HuH-7 (cell line): ENCODE measurements at regions not wholly inside any gene's neighbourhood (a gene's known extent, or its start where the extent isn't known, plus 50 kb on each side); places are given as distances from the start of the nearest gene placed in this dataset.

Source experiments
- DNase-seq: peaks from one replicate; pipeline ENCODE4 v3.0.0; 2011; ENCODE audit warnings: low spot score

DNA sequence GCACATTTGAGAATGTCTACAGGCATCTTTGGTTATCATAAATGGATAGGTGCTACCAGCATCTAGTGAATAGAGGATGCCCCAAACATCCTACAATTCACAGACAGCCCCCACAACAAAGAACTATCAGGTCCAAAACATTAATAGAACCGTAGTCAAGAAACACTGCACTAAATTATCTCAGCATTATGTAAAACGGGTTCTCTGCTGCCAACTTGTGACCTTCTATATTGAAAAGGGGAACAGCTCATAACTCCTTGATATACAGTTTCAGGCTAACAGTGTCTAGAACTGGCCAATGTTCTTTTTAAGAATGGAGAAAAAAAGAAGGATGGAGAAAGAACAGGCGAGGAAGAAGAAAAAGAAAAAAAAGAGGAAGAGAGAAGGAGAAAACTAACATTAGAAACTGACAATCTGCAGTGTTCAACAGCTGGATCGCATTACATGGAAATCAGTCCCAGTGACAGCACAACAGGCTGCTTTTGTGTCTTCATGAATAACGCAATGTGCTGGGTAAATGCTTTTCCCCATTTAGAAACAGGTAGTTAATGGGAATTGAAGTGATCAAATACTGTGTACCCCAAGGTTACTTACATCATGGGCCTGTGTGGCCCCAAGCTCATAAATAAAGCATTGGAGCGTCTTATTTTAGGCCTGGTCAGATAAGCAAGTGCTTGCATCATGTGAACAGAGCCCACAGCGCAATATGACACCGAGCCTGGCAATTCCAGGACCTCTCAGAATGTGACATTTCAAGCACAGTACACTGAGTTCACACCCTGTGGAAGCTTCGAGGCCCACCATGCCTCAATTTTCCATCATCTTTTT is 339.5 kb downstream of the DHX15 start:
- DNase-seq: no peak

DNA sequence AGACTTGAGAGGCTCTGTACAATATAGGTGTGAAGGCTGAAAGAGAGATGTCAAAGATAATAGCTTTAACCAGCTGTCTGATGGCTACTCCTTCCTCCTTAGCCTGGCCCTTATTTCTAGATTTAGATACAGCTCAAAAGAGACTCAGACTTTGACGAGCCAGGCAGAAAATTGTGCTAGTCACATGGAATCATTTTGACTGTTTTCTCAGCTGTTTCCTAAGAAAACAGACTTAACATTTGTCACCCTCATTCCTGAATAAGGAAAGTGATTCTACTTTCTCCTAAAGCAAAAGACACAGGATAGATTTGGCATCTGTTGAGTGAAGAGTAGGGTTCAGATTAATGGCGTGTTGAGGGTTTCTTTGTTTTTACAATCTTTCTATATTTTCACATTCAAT is 340.7 kb downstream of the DHX15 start:
- no peak for DNase-seq

DNA sequence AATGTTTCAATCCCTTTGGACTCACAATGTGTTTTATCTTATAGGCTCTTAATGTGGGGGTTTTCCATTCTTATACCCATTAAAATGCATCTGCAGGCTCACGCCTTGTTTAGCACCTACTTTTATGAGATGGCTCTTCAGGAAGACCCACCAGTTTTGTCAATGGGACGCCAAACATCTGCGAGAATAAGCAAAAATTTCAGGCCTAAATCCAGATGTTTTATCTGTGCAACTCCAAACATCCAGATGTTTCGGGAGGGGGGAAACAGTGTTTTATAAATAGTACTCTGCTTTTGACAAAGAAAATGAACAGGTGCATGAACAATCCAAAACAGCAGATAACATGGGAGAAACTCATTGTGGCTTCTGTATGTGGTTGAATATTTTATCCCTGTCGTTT is 342.8 kb downstream of the DHX15 start:
- DNase-seq: no peak

DNA sequence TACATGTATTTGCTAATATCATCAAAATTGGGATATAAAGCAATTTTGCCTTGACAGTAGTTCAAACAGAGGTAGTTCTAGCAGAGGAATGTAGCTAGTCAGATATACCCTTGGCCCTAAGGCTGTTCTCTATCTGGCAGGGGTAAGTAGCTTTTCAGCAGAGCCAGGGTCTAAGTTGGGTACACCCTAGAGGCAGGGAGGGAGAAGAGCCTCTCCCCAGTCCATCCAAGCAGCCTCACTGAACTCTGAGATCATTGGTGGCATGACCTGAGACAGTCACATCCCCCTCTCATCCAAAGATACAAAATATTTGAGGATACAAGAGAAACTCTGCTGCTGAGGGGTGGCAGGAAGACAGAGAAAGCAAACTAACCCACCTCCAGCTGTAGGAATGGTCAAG is 343.7 kb downstream of the DHX15 start:
- no peak for DNase-seq

DNA sequence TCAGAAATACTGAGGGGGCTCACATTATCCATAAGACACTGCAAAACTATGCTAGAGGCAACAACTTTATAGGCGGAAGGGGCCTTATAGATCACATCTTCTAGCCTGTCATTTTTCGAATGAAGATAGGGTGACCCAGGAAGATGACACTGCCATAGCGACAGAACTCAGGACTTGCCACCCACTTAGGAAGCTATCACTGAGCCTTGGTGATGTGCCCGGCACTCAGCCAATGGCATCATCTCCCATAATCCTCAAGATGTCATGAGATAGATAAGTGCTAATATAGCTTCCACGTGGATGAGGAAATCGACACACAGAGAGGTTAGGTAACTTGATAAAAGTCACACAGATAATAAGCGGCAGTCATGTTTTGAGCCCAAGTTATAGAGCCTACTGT is 346.6 kb downstream of the DHX15 start:
- no peak for DNase-seq

DNA sequence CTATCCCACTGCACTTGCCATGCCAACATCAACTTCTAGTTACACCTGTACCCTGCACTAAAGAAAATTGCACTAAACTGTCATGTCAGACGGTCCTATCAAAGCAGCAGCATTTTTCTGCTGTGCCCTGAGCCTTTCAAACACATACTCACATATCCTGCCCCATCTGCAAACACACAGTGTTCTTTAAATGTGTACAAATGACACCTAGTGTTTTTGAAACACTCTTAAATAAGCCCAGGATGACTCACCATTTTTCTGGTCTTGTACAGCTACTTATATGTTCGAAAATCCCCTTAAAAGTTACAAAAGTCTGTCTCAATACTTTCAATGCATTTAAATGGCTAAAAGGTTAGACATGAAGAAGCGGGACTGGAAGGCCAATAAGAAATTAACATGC is 346.7 kb upstream of the PPARGC1A start:
- DNase-seq: no peak

DNA sequence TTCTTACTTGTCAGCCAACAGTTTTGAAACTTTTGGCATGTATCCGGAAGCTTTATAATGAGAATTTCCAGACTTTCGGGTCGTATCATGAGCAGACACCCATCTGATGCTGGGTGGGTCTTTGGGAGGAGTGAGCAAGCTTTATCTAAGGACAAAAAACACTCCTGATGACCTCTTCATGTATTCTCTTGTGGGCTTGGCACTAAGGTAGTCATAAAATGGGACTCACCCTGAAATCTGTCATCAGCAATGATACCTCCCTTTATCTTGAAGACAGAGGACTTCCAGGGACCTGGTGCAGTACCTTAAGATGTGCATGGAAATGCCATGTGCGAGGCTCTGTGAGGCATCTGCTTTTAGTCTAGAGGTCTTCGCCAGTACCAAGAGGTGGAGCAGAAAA is 346.3 kb upstream of the PPARGC1A start:
- DNase-seq: no peak

DNA sequence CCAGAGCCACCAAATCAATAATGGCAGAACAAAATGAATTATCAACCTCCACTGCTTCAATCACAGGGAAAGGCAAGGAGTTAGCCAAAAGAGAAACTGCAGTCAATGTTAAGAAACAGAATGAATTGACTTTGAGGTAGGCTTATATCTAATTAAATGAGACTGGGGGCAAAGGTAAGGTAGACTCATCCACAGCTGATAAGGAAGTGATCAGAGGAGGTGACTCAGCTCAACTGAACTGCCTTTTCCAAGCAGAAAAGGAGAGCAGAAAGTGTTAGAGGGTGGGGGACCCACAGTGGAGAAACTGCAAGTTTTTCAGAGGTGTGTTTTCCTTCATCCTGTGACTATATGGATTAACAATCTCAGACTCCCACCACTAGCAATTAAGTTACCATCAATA is 345.8 kb upstream of the PPARGC1A start:
- no peak for DNase-seq

DNA sequence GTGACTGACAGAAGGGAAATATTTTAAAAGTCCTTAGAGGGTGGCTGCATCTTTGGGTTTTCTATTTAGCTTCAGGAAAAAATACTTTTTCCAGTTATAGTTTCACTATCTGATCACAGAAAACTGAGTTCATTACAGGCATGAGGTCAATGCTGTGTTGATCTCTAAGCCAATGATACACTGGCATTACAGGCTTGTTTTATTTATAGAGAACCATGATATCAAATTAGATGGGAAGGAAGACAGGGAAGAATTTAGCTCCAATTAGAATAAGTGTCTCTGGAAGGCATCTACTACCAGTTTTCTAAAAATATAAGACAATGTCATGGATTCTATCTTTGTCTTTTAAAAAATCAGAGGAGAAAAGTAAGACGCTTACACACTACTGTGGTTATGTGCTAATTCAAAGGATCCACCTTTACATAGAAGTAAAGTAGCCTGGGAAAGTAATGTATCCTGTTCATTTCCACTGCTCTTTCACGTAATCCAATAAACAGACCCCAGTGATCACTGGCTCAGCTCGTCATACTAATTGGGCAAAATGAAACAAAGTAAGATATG is 344.5 kb upstream of the PPARGC1A start:
- no peak for DNase-seq

DNA sequence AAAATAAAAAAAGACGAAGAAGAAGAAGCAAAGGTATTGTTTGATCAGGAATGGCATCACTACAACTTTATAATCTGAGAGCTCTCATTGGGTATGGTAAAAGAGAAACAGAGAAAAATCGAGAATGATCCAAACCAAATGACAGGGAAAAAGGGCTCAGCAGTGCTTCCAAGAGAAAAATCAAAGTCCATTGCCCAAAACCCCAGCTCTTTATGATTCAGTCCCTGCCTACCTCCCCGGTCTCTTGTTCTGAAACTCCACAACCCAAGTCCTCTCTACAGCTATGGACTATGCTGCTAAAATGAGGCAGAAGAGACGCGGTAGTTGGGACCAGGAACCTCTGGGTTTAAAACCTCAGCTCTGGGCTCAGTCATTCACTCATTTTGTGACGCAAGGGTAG is 341.1 kb upstream of the PPARGC1A start:
- no peak for DNase-seq

DNA sequence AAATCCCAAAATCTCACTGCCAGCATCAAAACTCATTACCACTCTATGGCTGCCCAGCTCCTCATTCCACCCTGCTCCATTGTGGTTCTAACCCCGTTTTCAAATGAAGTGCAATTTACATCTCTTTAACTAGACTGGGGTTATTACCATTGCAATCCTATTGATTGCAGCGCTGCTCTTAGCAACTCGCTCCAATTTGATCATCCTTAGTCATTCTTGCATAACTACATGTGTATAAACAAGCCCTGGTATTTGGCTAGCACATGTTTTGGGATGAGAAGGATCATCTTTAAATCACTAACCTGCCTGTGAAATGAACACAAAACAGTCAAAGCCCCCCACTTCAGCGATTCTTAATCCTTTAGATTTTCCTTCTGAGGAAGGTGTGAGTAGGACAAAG is 340.1 kb upstream of the PPARGC1A start:
- DNase-seq: no peak

DNA sequence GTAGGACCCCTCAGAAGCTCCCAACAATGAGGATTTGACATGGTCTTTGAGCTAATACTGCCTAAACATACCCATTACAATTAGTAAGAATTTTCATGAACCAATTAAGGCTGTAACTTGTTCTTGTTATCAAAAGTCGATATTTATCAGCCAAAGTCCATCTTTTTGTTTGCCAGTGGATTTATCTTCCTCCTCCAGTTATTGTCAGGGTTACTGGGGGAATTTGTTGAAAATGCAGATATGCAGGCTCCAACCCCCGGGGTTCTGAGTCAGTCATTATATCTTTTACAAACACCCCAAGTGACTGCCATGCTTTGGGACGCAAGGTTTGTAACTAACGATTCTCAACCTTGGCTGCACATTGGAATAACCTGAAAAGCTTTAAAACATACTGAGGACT is 338.8 kb upstream of the PPARGC1A start:
- no peak for DNase-seq

DNA sequence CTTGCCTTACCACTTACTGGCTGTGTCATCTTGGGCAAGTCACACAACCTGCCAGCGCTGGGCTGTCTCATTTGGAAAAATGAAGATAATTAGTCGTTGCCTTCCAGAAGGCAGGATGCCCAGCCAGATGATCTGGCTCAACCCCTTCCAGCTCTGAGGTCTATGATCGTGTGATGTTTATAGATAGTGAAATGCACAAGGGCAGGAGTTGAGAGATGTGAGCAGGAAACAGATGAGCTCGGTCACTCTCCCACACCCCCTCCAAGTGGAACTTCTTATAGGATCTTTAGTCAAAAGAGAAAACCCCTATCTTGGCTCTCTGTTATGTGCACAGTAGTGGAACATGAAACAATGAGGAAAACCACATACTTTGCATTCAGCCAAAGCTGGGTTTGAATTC is 336.8 kb upstream of the PPARGC1A start:
- DNase-seq: no peak

DNA sequence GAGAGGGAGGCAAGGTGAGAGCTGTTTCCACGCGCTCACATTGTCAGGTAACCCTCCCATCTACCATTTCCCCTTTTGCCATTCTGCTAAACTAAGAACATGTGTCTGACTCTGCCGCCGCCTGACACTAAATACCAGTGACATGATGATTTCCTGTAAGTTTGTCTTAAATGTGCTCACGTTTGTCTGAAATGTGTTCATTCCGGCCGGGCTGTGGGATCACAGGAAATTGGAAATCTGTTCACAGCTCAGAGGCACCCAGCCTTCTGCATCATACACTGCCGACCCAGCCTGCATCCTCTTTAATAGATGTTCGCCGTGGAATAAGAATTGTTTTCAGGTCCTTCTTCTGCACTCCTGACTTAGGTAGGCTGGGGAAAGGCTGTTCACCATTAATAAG is 336.2 kb upstream of the PPARGC1A start:
- no peak for DNase-seq

DNA sequence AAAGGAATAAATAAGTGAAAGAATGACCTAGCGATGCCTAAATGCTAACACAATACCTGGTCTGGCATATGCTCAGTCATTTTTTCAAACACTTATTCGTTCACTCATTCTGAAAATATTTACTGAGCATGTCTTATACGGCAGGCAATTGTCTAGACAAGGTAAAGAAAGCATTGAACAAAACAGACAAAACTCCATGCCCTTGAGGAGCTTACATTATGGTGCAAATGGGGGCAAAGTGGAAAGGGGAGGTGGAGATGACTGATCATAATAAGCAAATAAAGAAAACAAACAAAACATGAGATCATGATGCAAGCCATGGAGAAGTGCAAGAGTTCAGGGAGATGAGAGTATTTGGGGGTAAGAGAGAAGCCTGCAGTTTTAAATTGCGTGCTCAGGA is 334.6 kb upstream of the PPARGC1A start:
- no peak for DNase-seq

DNA sequence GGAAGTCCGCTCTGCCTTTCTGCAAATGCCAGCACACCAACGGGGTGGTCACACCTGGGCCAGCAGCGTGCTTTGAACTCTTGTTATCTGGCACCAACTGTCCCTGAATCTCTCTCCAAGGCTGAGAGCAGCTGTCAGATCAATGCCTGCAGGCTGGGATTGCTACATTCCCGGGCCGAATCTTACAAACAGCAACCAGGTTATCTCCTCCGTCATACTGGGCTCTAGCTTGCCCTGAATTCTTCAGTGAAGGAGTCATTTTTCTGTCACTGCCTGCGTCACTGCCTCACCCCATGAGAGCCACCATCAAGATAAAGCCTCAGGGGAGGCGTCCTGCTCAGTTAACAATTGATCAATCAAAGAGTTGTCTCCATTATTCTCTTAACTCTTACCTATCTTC is 329.4 kb upstream of the PPARGC1A start:
- DNase-seq: no peak

DNA sequence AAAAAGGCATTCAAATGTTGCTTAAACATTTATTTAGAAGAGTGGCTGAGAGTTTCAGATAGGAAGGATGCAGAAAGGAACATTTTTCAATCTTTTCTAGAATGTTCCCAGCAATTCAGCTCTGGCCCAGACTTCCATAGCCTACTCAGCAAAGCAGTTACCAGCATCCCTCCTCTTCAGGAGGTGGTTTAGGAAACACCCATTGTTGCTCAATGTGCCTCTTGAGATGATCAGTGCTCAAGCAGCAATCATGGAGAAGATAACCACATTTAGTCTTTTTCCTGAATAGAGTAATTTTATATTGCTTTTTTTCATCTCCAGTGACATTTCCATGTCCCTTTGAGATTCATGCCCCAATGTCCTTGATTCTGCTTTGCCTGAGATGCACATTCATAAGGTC is 328.7 kb upstream of the PPARGC1A start:
- no peak for DNase-seq

DNA sequence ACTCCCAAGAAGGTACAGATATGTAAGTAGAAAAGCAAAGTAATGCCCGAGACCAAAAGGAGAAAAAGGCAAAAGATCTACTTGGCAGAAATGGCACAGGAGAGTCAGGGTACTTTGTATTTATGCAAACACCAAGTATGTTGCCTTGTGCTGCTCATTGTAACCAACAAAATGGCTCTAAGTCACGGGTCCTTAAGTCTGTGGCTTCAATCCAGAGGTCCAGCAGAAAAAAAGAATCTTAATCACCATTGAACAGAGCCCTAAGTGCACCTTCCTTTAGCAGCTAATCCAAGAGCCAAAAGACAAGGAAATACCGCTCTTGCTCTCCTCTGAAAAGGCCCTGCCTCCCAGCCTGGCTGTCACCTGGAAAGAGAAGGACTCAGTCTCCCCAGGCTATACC is 324.9 kb upstream of the PPARGC1A start:
- DNase-seq: no peak

DNA sequence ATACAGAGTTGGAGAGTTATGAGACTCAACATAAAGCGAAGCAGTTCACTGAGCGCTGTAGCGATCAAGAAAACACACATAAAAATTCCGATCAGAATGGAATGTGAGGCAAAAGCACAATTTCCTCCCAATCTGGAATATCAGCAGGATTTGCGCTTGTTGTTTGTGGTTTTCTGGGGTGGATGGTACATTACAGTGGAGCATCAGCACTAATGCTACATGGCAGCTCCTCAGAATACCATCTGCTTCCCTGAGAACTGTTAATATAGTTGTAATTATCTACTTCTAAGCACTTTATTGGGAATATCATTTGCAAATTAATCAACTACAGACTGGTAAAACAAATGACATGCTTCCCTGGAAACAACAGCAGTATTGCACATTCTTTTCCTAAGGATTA is 324.1 kb upstream of the PPARGC1A start:
- no peak for DNase-seq

DNA sequence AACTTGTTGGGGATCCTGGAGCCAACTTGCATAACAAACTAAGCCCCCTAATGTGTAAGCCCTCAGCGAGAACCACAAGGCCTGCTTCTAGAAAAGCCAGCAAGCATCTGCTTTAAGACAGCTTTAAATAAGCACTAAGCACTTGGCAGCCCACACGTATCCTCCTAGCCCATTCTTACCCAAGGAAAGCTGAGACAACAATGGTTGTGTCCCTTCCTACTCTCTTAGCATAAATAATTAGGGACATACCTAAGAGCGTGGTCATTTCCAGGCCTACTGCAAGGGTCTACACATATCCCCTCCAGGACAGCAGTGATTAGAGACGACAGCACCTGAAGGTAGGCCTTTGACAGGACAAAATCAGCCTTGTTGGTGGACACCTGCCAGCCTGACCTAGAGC is 322.8 kb upstream of the PPARGC1A start:
- DNase-seq: no peak

DNA sequence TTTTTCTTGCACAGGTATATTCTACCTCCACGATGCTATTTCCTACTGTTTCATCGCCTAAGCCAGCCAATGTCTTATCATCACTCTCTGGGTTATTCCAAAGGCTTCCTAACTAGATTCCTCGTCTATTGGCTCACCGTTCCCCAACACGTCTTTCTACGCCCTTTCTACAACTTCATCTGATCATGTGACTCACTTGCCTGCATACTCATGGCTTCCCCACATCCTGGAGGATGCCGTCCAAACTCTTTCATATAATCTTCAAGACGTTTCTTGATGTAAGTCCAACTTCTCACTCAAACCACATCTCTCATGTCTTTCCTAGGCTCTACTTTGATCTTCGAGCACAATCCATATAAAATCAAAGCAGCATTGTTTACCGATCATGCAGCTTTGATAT is 322.0 kb upstream of the PPARGC1A start:
- DNase-seq: no peak

DNA sequence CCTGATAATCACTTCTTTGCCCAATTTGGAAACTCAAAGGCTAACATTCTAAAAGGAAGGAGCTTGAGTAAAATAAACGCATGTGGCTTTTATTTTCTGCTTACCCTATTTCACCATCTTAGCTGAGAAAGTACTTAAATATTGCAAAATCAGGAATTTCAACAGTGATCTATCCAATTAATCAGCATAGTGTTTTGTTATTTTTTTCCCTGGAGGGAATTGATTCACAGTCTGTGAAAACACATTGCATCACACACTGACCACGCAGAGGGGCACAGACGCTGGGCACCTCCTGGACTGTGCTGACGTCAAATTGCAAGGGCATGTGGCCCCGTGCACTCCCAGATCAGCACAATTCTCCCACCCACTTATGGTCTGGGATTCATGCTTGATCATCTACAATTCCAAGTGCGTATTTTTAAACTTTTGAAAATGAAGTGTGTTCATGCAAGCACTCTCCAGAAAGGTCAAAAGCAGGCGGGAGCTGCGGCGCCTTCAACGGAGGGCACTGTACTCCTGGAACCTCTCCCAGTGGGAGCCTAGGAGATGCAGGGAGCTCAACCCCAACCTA is 320.6 kb upstream of the PPARGC1A start:
- no peak for DNase-seq

DNA sequence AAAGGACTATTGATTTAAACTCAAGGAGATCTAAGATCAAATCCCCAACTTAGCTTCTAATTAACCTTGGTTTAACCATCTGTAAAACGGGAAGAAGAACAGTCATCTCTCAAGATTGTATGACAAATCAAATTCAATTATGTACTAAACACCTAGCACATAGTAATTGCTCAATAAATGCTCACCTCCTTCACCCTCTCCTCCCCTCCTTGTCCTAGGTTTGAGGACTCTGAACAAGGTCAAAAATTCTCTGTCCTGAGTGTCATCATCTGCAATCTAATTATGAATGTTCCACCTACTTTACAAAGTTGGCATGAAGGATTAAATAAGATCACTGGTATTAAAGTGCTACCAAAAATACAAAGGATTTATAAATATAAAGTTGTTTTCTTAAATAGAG is 320.1 kb upstream of the PPARGC1A start:
- DNase-seq: no peak

DNA sequence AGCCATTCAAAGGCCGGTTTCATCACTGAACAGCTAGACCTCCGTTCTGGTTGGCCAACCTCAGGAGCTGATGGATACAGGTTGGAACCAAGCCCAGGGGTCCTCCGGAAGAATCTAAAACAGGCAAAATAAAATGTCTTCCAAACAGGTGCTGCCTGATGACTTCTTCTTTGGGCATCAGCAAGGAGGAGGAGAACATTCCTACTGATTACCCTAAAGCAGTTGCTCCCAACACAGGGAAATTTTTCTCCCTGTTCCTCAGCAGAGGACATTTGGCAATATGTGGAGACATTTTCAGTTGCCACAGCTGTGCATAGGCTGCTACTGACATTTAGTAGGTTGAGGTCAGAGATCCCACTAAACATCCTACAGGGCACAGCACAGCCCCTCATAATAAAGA is 319.3 kb upstream of the PPARGC1A start:
- no peak for DNase-seq
